ENCODE measurements at regions not wholly inside any gene's neighbourhood (a gene's known extent, or its start where the extent isn't known, plus 50 kb on each side); places are given as distances from the start of the nearest gene placed in this dataset.

- TF ChIP-seq ZNF362 (tag by site-specific recombination; IDR thresholded peaks at IDR 0.05) (0 out of 2 replicates have a peak, but pooled peaks have one; percentile 48), ZXDB (tag by site-specific recombination; IDR thresholded peaks at IDR 0.05) (peak; percentile 29; the same call in 1 of the 2 replicates), SETDB1 (IDR thresholded peaks at IDR 0.05; ENCODE audit: insufficient read length, low read length) (peak; percentile 86), SP7 (tag by site-specific recombination; IDR thresholded peaks at IDR 0.05) (peak; percentile 63), ZNF629 (tag by site-specific recombination; IDR thresholded peaks at IDR 0.05) (peak; percentile 47; the same call in 1 of the 2 replicates), ZNF670 (tag by site-specific recombination; IDR thresholded peaks at IDR 0.05; ENCODE audit: low read depth) (no peak), ZNF600 (tag by site-specific recombination; IDR thresholded peaks at IDR 0.05) (0 out of 2 replicates have a peak, but pooled peaks have one; percentile 25), FEZF1 (tag by site-specific recombination; IDR thresholded peaks at IDR 0.05) (0 out of 2 replicates have a peak, but pooled peaks have one; percentile 10), ZNF433 (tag by site-specific recombination; IDR thresholded peaks at IDR 0.05; ENCODE audit: low read depth) (no peak), PRDM1 (tag by site-specific recombination; IDR thresholded peaks at IDR 0.05) (0 out of 2 replicates have a peak, but pooled peaks have one; percentile 29), ZBTB44 (tag by site-specific recombination; IDR thresholded peaks at IDR 0.05) (no peak), TRIM28 (IDR thresholded peaks at IDR 0.05; ENCODE audit: borderline replicate concordance, low read length) (peak; percentile 82; the same call in 1 of the 2 replicates)
- Histone ChIP-seq H3K9me3 (ENCODE audit: control insufficient read depth, insufficient read depth, low read depth, low read length) (no peaks in the 10 kb centered on the region), H3K4me3 (ENCODE audit: low read depth, low read length) (no peak overlapping the region), H3K27ac (ENCODE audit: extremely low read depth, low read depth, low read length) (no peak overlapping the region), H3K4me1 (ENCODE audit: control insufficient read depth, insufficient read depth, low read length) (no peaks in the 10 kb centered on the region), H3K36me3 (ENCODE audit: control insufficient read depth in 2 of 2, insufficient read depth in 1 of 2, low read length in 2 of 2) (no peaks in the 10 kb centered on the region)
- ChIA-PET CTCF (interaction anchor here (0.6 to 1.7 kb wide), 7 partner anchors 9 to 216 kb away, joined by 3 to 11 read pairs (median 3); no protein-coding TSS in a partner anchor), POLR2A (interaction anchor here (0.7 kb wide), 1 partner anchor 745 kb away, joined by 10 read pairs; no protein-coding TSS in a partner anchor)
These were observed 59.9 kb upstream of the COBL start for GRCh38 chr7:51376420-51377092.

GRCh38 chr7:51374936-51375335, 58.3 kb upstream of the COBL start:
- Histone ChIP-seq H3K9me3 (ENCODE audit: control insufficient read depth, insufficient read depth, low read depth, low read length) (no peaks in the 10 kb centered on the region), H3K36me3 (ENCODE audit: control insufficient read depth in 2 of 2, insufficient read depth in 1 of 2, low read length in 2 of 2) (no peaks in the 10 kb centered on the region), H3K27ac (ENCODE audit: extremely low read depth, low read depth, low read length) (no peak overlapping the region), H3K4me1 (ENCODE audit: control insufficient read depth, insufficient read depth, low read length) (no peaks in the 10 kb centered on the region), H3K4me3 (ENCODE audit: low read depth, low read length) (no peak overlapping the region)
- CTCF ChIA-PET: interaction anchor here (0.7 to 1.7 kb wide), 5 partner anchors 8 to 642 kb away, joined by 3 to 7 read pairs (median 4); no protein-coding TSS in a partner anchor
- POLR2A ChIA-PET: no interaction called here
- TF ChIP-seq ELK4 (IDR thresholded peaks at IDR 0.05; ENCODE audit: borderline replicate concordance, low read depth, low read length) (no peak), ZBTB48 (tag by site-specific recombination; IDR thresholded peaks at IDR 0.05) (no peak), ZNF140 (tag by site-specific recombination; IDR thresholded peaks at IDR 0.05) (no peak), ZNF394 (tag by site-specific recombination; IDR thresholded peaks at IDR 0.05; ENCODE audit: borderline replicate concordance) (no peak), ZNF23 (tag by site-specific recombination; IDR thresholded peaks at IDR 0.05; ENCODE audit: borderline replicate concordance) (no peak), ZNF416 (tag by site-specific recombination; IDR thresholded peaks at IDR 0.05) (no peak), ZNF513 (tag by site-specific recombination; IDR thresholded peaks at IDR 0.05) (no peak), ZNF777 (tag by site-specific recombination; IDR thresholded peaks at IDR 0.05; ENCODE audit: borderline replicate concordance) (no peak), ZNF274 (IDR thresholded peaks at IDR 0.05; ENCODE audit: low read length) (no peak), ZNF274 (tag by site-specific recombination; IDR thresholded peaks at IDR 0.05; ENCODE audit: borderline replicate concordance) (no peak), KLF16 (tag by site-specific recombination; IDR thresholded peaks at IDR 0.05) (no peak), ZBTB6 (tag by site-specific recombination; IDR thresholded peaks at IDR 0.05) (no peak), ZNF670 (tag by site-specific recombination; IDR thresholded peaks at IDR 0.05; ENCODE audit: low read depth) (no peak), BCL6B (tag by site-specific recombination; IDR thresholded peaks at IDR 0.05) (no peak)

Data from HEK293 (cell line).